NCI-H510A treated with DMSO at 0.1 percent for 48 hours (cell line): ENCODE measurements at regions not wholly inside any gene's neighbourhood (a gene's known extent, or its start where the extent isn't known, plus 50 kb on each side); places are given as distances from the start of the nearest gene placed in this dataset.

ENCODE experiments used
- DNase-seq: peaks from one replicate; lab custom pipeline; 2025; lab: John Stamatoyannopoulos, UW

DNA sequence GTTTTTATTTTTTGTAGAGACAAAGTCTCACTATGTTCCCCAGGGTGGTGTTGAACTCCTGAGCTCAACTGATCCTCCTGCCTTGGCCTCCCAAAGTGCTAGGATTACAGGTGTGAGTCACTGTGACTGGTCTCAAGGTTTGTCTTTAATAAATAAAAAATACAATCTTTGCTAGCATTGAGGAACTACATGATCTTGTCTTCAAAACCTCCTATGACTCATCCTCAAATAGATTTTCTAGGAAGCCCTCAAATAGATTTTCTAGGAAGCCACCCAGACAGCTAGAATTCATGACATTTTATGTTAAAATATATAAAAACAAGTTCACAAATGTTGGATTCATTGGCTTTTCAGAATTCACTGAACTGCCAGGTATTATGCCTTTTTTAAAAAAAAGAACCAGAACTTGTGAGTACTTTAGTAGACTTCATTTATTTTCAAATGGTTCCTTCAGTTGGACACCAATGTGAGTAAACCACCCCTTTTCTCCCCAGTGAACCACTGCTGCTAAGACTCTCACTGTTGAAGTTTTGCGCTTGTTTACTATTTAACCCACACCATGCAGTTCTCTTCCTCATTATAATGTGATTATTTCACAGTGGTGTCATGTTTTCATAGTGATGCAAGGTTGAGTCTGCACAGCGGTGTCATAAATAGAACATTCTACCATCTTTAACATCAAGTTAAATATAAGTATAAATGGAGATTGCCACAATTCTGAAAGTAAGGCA, 303.9 kb downstream of the CASP12 start:
- no peak for DNase-seq

DNA sequence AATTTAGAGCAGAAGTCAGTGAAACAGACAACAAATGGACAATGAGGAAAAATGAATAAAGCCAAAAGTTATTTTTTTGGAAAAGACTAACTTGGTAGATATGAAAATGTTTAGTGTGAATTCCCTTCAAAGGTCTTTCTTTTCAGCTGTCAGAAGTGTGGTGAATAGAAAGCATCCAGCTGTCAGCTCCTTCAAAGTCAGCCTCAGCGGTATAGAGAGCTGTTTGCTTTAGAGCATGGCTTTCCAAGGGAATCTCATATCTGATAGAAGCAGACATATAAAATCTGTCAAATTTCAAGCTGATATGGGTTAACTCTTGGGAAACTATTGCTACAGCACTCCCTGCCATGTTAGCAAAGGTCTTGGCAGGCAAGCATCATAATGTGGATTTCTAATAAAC, 309.3 kb downstream of the CASP12 start:
- DNase-seq = no peak

DNA sequence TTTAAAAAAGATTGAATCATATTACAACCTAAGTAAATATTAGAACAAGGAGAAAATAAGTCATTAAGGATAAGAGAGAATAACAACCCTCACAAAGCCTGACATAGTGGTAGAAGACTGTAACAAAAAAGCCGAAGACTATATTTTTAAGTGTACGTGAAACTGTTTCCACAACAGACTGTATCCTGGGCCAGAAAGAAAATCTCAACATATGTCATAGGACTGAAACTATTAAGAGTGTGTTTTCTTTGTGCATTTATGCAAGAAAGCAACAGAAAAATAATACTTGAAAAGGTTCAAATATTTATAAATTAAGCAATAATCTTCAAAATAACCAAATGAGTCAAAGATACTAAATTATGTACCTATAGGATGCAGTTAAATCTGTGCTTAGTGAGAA, 309.8 kb downstream of the CASP12 start:
- no peak for DNase-seq

DNA sequence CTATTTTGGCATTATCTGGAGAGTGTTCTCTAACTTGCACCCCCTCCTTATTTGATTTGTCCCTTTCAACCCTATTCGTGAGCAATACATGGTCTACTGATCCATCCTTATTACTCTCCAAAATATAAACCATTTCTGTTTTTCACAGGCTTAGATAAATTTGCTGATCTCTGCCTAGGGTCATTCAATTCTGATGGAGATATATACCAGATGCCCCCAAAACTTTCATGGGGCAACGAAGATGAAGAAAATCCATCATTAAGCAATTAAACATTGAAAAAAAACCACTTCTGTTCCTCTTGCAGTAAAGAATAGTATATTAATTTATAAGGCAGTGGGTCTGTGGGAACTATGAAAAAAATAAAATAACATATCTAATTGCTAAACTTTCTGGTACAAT, 313.4 kb downstream of the CASP12 start:
- no peak for DNase-seq

DNA sequence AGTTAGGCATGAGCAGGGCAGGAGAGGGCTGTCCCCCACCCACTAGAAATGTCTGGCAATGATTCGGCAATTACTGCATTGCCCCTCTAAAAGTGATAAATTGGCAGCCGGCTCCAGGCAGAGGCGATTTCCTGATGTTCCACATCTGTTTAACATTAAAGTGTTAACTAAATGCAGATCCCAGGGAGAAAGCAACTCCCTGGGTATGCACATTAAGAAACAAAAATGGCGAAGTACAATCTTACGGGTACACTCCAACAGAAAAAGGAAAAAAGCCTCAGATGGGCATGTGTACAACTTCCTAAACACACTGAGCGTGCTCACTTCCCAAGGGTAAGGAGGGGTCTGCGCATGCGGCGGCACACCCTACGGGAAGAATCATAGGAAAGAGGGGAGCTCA, 314.4 kb downstream of the CASP12 start:
- no peak for DNase-seq

DNA sequence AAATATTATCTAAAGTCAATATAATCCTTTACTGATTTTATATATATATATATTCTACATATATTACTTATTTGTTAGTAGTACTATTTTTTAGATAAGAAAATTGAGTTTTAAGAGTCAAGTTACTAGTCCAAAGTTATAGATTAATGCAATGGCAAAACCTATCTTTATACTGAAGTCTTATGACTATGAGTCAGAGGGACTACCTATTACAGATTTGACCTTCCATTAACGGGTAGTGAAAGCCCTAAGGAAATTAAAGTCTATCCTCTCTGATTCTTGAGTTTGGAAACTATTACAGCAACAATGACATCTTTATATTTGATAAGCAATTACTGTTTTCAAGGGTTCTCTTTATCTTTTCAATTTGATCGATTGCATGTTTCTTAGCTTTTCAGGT, 315.8 kb downstream of the CASP12 start:
- no peak for DNase-seq

DNA sequence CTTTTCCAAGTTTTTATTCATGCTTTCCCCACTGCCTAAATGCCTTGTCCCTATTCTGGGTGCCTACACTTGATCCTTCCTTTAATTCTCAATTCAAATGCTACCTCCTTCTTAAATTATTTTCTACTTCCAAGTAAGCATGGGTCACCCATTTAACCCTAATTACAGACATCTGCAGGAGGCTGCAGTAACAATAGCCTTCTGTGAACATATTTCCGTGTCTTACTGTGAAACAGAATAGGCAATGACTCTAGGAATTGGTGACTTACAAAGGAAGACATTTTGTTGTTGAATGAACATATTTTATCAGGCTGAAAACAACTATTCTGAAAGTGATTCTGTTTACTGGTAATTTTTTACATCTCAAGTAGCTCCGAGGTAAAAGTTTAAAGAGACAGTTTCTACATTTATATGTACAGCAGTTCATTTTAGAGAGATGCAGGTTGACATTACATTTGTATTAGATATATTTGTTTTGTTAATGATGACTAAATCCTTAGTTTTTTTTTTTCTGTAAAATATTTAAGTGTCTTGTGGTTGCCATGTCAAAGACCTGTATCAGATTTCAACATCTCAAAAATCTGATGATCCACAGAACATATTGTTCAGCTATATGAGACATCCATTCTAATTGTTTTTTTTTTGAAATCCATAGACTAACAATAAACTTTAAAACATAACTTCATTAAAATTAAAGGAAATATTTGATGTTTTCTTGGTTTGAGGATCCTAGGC, 316.8 kb downstream of the CASP12 start:
- no peak for DNase-seq

DNA sequence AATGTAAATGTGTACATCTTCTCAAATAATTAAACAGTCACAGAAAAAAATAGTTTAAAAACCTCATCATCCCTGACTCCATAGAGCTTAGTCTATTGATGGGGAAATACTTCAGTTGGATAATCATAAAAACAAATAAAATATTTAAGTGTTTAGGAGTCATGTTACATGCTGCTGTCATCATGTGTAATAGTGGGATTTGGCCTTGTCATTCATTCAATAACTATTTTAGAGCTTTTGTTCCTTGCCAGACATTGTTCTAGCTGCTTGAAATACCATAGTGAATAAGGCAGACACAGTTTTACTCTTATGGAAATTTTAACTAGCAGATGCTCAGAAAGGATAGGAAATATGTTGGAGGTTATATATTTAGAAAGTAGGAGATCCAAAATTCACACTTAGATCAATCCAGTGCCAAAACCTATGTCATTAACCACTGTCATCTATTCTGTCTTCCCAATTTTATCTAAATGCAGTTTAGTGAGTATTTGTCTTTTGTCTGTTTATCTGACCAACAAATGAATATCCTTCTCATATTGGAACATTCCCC, 324.7 kb downstream of the CASP12 start:
- DNase-seq = no peak

DNA sequence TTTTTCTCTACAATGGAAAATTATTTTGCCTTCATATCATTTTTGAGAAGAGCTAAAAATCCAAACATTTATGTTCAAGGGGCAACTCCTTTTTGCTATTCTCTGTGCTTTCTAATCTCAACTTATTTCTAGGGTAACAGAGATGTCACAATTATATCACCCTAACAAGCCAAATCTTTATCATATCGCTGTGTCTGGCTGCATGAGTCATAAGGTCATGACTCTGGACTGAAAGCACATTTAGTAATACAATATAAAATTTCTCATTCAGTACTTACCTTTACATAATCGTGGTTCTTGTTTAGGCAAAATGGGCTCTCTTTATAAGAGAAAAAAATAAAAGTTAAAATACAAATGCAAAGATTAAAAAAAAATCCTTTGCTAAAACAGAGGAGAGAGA, 326.0 kb downstream of the CASP12 start:
- no peak for DNase-seq

DNA sequence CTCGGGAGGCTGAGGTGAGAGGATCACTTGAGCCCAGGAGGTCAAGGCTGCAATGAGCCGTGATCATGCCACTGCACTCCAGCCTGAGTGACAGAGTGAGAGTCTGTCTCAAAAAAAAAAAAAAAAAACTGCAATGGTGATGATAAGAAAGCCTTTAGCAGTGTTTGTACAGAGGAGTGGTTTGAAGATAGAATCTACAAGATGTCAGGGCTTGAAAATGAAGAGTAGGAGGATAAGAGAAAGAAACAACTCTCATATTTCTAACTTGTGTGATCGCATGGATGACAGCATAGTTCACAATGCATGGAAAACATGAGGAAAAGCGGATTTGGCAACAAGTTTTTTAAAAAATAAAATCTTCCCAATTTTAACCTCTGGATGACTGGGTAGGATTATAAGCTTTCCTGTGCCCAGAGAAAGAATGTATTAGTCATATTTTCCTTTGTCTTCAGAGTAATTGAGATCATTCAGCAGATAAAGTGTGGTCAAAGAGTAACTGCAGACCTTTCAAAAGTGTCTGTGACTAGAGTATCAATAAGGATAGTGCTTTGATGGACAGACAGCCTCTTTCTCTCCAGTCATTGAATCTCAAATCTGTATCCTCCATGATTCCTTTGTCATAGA, 328.1 kb downstream of the CASP12 start:
- no peak for DNase-seq

DNA sequence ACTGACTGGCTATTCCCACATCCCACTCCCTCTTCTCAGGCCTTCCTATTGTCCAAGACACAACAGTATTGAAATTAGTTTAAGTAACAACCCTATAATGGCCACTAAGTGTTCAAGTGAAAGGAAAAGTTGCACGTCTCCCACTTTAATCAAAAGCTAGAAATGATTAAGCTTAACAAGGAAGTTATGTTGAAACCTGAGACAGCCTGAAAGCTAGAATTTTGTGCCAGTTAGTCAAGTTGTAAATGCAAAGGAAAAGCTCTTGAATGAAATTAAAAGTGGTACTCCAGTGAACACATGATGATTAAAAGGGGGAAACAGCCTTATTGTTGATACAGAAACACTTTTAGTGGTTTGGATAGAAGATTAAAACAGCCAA, 332.7 kb downstream of the CASP12 start:
- DNase-seq = no peak

DNA sequence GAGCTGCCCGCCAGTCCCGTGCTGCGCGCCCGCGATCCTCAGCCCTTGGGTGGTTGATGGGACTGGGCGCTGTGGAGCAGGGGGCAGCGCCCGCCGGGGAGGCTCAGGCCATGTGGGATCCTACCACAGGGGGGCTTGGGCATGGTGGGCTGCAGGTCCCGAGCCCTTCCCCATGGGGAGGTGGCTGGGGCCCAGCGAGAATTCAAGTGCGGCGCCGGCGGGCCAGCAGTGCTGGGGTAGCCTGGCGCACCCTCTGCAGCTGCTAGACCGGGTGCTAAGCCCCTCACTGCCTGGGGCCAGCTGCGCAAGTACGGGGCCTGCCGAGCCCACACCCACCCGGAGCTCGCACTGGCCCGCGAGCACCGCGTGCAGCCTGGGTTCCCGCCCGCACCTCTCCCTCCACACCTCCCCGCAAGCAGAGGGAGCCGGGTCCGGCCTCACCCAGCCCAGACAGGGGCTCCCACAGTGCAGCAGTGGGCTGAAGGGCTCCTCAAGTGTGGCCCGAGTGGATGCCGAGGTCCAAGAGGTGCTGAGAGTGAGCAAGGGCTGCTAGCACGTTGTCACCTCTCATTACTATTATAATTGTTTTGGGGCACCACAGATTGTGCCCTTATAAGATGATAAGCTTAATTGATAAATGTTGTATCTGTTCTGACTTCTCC, 333.2 kb downstream of the CASP12 start:
- DNase-seq = no peak

DNA sequence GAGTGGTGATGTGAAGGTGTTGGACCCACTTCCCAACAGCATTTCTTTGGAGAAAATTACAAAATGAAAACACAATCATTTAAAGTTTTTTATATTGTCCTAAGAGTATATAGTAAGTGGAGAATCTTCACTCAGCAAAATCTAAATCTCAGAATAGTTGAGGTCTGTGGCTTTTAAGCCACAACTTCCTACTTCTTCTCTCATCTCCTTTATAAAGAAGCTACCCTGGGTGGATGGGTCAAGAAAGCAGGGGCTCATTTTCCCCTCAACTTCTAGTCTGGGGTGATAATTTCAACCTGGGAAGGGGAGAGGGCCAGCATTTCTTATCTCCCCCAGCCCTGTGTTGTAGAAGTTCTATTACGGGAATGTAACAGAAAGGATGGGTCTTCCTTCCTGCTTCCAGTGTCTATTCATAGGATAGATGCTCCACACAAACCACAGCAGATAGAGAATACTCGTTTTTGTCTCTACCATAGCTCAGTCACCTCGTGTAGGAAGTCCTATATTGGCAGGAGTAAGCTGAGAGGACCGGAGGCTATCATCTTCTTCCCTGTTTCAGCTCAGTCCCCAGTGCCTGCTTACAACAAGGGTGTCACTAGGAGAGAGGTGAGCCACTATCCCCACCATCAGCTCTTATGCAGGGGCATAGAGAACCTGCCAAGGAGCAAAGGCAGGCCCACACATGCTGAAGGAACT, 341.5 kb downstream of the CASP12 start:
- DNase-seq = no peak

DNA sequence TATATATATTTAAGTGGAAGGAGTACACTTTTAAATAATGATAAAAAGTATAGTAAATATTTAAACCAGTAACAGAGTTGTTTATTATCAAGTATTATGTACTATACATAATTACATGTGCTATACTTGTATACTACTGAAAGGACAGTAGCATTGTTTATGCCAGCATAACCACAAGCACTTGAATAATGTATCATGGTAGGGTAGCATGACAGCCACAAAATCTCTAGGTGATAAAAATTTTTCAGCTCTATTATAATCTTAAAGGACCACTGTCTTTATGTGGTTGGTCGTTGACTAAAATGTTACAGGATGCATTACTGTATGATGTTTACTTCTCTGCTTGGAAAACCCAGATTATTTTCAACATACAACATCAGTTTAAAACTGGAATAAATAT, 349.2 kb downstream of the CASP12 start:
- no peak for DNase-seq

DNA sequence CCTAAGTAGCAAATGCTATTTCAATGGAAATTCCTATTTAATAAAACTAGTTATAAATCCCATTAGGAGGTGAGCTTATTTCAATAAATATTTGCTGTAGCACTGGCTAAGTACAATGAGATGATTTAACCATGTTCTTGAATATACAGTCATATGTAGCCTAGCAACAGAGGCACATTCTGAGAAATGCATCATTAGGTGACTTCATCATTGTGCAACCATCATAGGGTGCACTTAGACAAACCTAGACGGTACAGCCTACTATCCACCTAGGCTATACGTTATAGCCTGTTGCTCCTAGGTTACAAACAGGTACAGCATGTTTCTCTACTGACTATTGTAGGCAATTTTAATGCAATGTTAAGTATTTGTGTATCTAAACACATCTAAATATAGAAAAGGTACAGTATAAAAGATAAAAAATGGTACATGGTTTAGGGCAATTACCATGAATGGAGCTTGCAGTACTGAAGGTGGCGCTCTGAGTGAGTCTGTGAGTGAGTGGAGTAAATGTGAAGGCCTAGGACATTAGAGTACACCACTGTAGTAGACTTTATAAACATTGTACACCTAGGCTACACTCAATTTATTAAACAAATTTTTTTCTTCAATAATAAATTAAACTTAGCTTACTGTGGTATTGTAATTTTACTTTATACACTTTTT, 350.1 kb downstream of the CASP12 start:
- DNase-seq = no peak

DNA sequence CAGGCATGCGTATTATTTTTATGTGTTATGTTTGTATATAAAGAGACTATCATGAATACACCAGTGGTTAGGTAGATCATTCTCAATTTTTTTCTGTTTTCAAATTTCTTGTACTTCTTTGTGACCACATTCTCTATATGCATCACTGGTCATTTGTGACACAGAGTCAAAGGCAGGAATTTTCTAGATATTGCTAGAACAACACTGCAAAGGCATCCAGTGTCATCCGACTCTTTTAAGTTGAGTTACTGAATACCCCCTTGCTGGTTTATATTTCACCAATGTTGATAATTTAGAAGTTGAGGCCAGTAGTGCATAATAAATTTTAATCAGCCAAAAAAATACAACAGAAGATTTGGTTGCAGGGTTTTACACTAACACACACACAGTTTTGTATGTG, 351.8 kb downstream of the CASP12 start:
- no peak for DNase-seq

DNA sequence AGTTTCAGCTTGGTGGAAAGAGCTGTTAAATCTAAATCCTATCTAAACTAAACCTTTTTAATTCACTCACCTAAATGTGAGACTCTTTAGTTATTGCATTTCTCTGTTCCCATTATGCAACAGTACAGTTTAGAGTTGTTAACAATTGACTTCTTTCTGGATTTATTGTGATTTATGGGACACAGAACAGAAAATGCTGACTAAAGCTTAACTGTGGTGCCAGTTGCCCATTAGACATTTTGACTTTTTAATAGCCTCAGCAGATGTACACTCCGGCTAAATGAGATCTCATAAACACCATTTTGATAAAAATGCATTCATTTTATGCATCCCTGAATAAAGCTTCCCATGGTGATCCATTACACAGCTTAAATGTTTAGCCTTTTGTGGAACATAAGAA, 356.6 kb downstream of the CASP12 start:
- DNase-seq = no peak

DNA sequence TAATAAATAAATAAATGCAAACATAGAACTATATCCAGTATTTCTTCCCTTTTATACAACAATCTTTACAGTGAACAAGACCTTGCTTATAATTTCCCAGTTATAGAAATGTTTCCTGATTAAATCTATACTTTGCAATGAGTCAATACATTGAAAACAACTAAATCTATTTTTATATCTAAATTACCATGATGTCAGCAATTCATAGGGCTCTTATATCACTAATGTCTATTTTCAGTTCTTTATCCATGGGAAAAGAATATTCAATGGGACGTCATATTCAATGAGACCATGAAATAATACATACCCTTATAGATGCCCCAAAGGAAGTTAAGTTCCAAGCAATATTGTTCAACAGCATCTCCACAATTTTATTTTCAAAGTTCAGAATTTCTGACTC, 359.9 kb downstream of the CASP12 start:
- DNase-seq = no peak

DNA sequence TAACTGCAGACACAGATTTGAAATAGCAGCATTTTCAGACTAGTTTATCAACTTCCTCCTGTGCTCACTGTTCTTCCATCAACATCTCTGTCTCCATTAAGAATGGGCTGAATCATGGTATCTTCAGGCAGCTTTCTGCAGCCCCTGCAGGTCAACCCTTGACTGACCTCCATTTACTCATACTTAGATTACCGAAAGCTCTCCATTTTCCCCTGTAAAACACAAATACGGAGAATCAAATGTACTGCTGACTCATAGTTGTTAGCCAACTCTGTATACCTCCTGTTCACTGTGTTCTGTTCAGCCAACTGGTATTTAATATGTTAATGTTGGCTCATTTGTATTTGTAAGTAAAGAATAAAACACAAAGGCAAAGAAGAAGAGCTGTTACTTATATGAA, 364.0 kb downstream of the CASP12 start:
- DNase-seq = no peak

DNA sequence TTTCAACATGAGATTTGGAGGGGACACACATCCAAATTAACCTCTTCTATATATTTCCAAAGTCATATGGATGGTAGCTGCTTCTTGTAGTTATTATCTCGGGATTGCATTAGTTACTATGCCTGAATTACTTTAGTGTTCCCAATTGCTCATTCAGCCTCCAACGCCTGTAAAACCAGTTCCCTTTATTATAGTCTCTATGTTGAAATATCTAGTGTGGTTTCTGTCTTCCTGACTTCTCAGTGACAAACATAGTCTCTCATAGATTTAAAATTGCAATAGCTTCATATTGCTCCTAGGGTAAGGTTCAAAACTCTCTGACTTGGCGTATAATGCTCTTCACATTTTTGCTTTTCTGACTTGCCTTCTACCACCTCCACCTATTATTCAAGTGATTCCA, 366.4 kb downstream of the CASP12 start:
- no peak for DNase-seq

DNA sequence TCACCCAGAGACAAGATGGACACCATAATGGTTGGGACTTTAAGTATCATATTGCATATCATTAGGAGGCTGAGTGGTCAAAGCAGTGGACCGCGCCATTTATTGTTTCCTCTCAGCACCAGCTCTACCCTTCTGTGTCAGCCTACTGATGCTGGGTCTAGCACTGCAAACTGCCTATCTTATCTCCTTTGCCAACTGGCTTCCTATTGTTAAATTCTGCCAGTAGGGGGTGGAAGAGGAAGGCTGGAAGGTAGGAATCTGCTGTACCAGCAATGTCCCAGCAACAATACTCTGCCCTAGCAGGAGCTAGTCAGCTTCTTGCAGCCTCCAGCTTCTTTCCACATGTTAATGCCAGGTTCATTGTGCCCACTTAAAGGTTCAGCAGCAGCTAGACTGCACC, 367.1 kb upstream of the PDGFD start:
- DNase-seq = no peak
